MM.1S (cell line): ENCODE measurements at regions not wholly inside any gene's neighbourhood (a gene's known extent, or its start where the extent isn't known, plus 50 kb on each side); places are given as distances from the start of the nearest gene placed in this dataset.

Experiments used
- DNase-seq: peaks from one replicate; pipeline ENCODE4 v3.0.0-alpha.2; 2015
- H2AFZ ChIP-seq: fragments of 300-600 bp; sonication (generic); 2 replicates; pipeline ENCODE4 v1.6.0; 2016; ENCODE audit warnings: antibody characterized with exemption, low read length
- H3F3A ChIP-seq: fragments of 300-600 bp; sonication (generic); 2 replicates; pipeline ENCODE4 v1.6.1; 2016; ENCODE audit warnings: mild to moderate bottlenecking, antibody characterized with exemption, low read length, moderate library complexity, mixed read lengths; ENCODE audit not compliant: insufficient read depth
- H3K27ac ChIP-seq: fragments of 300-600 bp; sonication (generic); 2 replicates; pipeline ENCODE4 v1.5.1; 2016; ENCODE audit warnings: mild to moderate bottlenecking, low read length
- H3K27me3 ChIP-seq: fragments of 300-600 bp; sonication (generic); replicated peaks from 2 replicates; pipeline ENCODE4 v1.6.0; 2016; ENCODE audit warnings: low read length; ENCODE audit not compliant: insufficient read depth
- H3K36me3 ChIP-seq: fragments of 300-600 bp; sonication (generic); replicated peaks from 2 replicates; pipeline ENCODE4 v1.6.1; 2016; ENCODE audit warnings: mild to moderate bottlenecking, low read length, mixed read lengths; ENCODE audit not compliant: insufficient read depth
- H3K4me1 ChIP-seq: fragments of 300-600 bp; sonication (generic); 2 replicates; pipeline ENCODE4 v1.6.1; 2016; ENCODE audit warnings: low read length, mixed read lengths
- H3K4me2 ChIP-seq: fragments of 300-600 bp; sonication (generic); 2 replicates; pipeline ENCODE4 v1.6.0; 2016; ENCODE audit warnings: low read depth, low read length
- H3K4me3 ChIP-seq: fragments of 300-600 bp; sonication (generic); 2 replicates; pipeline ENCODE4 v1.5.1; 2016; ENCODE audit warnings: low read length, mixed read lengths
- H3K79me2 ChIP-seq: fragments of 300-600 bp; sonication (generic); 2 replicates; pipeline ENCODE4 v1.6.1; 2016; ENCODE audit warnings: mixed run types, low read length, mixed read lengths
- H3K9ac ChIP-seq: fragments of 300-600 bp; sonication (generic); 2 replicates; pipeline ENCODE4 v1.6.1; 2016; ENCODE audit warnings: low read length, mixed read lengths
- H3K9me2 ChIP-seq: fragments of 300-600 bp; sonication (generic); replicated peaks from 2 replicates; pipeline ENCODE4 v1.6.1; 2016; ENCODE audit warnings: mild to moderate bottlenecking, low read length, mixed read lengths; ENCODE audit not compliant: insufficient read depth
- H3K9me3 ChIP-seq: fragments of 300-600 bp; sonication (generic); replicated peaks from 2 replicates; pipeline ENCODE4 v1.6.1; 2016; ENCODE audit warnings: mild to moderate bottlenecking, low read length, mixed read lengths; ENCODE audit not compliant: insufficient read depth
- H4K20me1 ChIP-seq: fragments of 300-600 bp; sonication (generic); 2 replicates; pipeline ENCODE4 v1.6.1; 2016; ENCODE audit warnings: mild to moderate bottlenecking, low read length, moderate library complexity, mixed read lengths; ENCODE audit not compliant: insufficient read depth
- CTCF ChIP-seq: fragments of 300-600 bp; sonication (generic); IDR thresholded peaks from 2 replicates; pipeline ENCODE4 v1.5.1; 2016; ENCODE audit warnings: antibody characterized with exemption, low read length, mixed read lengths
- EZH2 ChIP-seq: fragments of 300-600 bp; sonication (generic); optimal IDR thresholded peaks from 2 replicates; pipeline ENCODE3; 2017; ENCODE audit warnings: low read depth, mild to moderate bottlenecking, antibody characterized with exemption, low read length, mixed read lengths
- EZH2phosphoT487 ChIP-seq: fragments of 300-600 bp; sonication (generic); IDR thresholded peaks from 2 replicates; pipeline ENCODE4 v1.6.1; 2018; ENCODE audit warnings: antibody characterized with exemption, low read length

GRCh38 chr12:130041983-130042812 is 120.1 kb upstream of the FZD10 start:
- Histone ChIP-seq H4K20me1 (no peaks in the 10 kb centered on the region), H3K4me1 (no peaks in the 10 kb centered on the region), H3K27me3 (no peaks in the 10 kb centered on the region), H2AFZ (no peak overlapping the region), H3K9ac (no peak overlapping the region), H3K36me3 (no peaks in the 10 kb centered on the region), H3K4me2 (no peak overlapping the region), H3K9me2 (no peaks in the 10 kb centered on the region), H3F3A (no peaks in the 10 kb centered on the region), H3K4me3 (no peak overlapping the region), H3K27ac (no peak overlapping the region), H3K9me3 (no peaks in the 10 kb centered on the region), H3K79me2 (no peaks in the 10 kb centered on the region)
- TF ChIP-seq EZH2 (no peak), EZH2phosphoT487 (no peak), CTCF (no peak)
- DNase-seq: no peak

GRCh38 chr12:130043685-130044406 is 118.4 kb upstream of the FZD10 start:
- Histone ChIP-seq H3K79me2 (no peaks in the 10 kb centered on the region), H3K27ac (no peak overlapping the region), H3K27me3 (no peaks in the 10 kb centered on the region), H3K4me3 (no peak overlapping the region), H4K20me1 (no peaks in the 10 kb centered on the region), H3K4me2 (no peak overlapping the region), H3K9ac (no peak overlapping the region), H2AFZ (no peak overlapping the region), H3F3A (no peaks in the 10 kb centered on the region), H3K9me3 (no peaks in the 10 kb centered on the region), H3K36me3 (no peaks in the 10 kb centered on the region), H3K9me2 (no peaks in the 10 kb centered on the region), H3K4me1 (no peaks in the 10 kb centered on the region)
- no peak for DNase-seq
- no peak for TF ChIP-seq EZH2
- no peak for TF ChIP-seq CTCF
- no peak for TF ChIP-seq EZH2phosphoT487

- Histone ChIP-seq H3K4me2 (no peak overlapping the region), H3K4me1 (no peaks in the 10 kb centered on the region), H3K4me3 (no peak overlapping the region)
Measured at GRCh38 chr12:130044991-130045621, 117.2 kb upstream of the FZD10 start.

More at GRCh38 chr12:130044991-130045621, 117.2 kb upstream of the FZD10 start:
- no peak for DNase-seq
- Histone ChIP-seq H2AFZ (no peak overlapping the region), H3K36me3 (no peaks in the 10 kb centered on the region), H3K9ac (no peak overlapping the region), H3F3A (no peaks in the 10 kb centered on the region), H3K79me2 (no peaks in the 10 kb centered on the region), H4K20me1 (no peaks in the 10 kb centered on the region), H3K27me3 (no peaks in the 10 kb centered on the region), H3K9me3 (no peaks in the 10 kb centered on the region), H3K9me2 (no peaks in the 10 kb centered on the region), H3K27ac (no peak overlapping the region)
- TF ChIP-seq EZH2: no peak
- no peak for TF ChIP-seq CTCF
- TF ChIP-seq EZH2phosphoT487: no peak
